IMR-90 (cell line): ENCODE measurements at regions not wholly inside any gene's neighbourhood (a gene's known extent, or its start where the extent isn't known, plus 50 kb on each side); places are given as distances from the start of the nearest gene placed in this dataset.

Source experiments
- ATAC-seq: fragments of 200-7000 bp; cut with Tn5 transposase; 2 replicates; pipeline ENCODE4 v1.9.1; 2020; ENCODE audit warnings: low read depth, mild to moderate bottlenecking, moderate library complexity
- BruUV-seq: library from RNA; stranded (reverse); fragments of 400-500 nt; replicated peaks from 2 replicates; lab custom pipeline; 2021; lab: Mats Ljungman, UMichigan
- CTCF ChIA-PET: fragments of 300-600 bp; formaldehyde crosslinking; extraction: SDS; loops from one replicate; lab custom pipeline; 2021; ENCODE audit warnings: antibody characterized with exemption; lab: Yijun Ruan, JAX
- POLR2A ChIA-PET: fragments of 300-600 bp; sonication (Branson Sonifier 250); formaldehyde crosslinking; loops from one replicate; lab custom pipeline; 2022; ENCODE audit warnings: antibody characterized with exemption; ENCODE audit not compliant: unreplicated experiment; lab: Charles Lee
- DNase-seq: peaks from one replicate; pipeline ENCODE4 v3.0.0; 2013
- H2AFZ ChIP-seq: replicated peaks from 2 replicates; pipeline ENCODE3; 2013; ENCODE audit warnings: low read length, mild to moderate bottlenecking; ENCODE audit not compliant: poor library complexity
- H2AK5ac ChIP-seq: 2 replicates; pipeline ENCODE4 v1.6.1; 2013; ENCODE audit warnings: low read depth, low read length, inconsistent platforms
- H2AK9ac ChIP-seq: replicated peaks from 2 replicates; pipeline ENCODE3; 2013; ENCODE audit warnings: mild to moderate bottlenecking, low read depth, low read length, moderate library complexity; ENCODE audit not compliant: poor library complexity
- H2BK120ac ChIP-seq: 2 replicates; pipeline ENCODE4 v1.6.1; 2013; ENCODE audit warnings: low read depth, low read length, inconsistent platforms
- H2BK15ac ChIP-seq: 3 replicates; pipeline ENCODE4 v1.6.1; 2013; ENCODE audit warnings: low read depth, low read length, inconsistent platforms
- H2BK20ac ChIP-seq: 2 replicates; pipeline ENCODE4 v1.6.1; 2013; ENCODE audit warnings: low read depth, mild to moderate bottlenecking, inconsistent platforms, low read length, moderate library complexity
- H2BK5ac ChIP-seq: 2 replicates; pipeline ENCODE4 v1.6.1; 2013; ENCODE audit warnings: mild to moderate bottlenecking, low read depth, low read length, inconsistent platforms; ENCODE audit not compliant: poor library complexity, severe bottlenecking
- H3K14ac ChIP-seq: replicated peaks from 2 replicates; pipeline ENCODE4 v1.6.1; 2013; ENCODE audit warnings: low read depth, low read length, inconsistent platforms
- H3K18ac ChIP-seq: 2 replicates; pipeline ENCODE4 v1.6.1; 2013; ENCODE audit warnings: low read depth, low read length, control low read depth
- H3K23ac ChIP-seq: 2 replicates; pipeline ENCODE4 v1.6.1; 2013; ENCODE audit warnings: low read depth, low read length, inconsistent platforms
- H3K27ac ChIP-seq: 2 replicates; pipeline ENCODE4 v1.5.1; 2013; ENCODE audit warnings: mild to moderate bottlenecking, control low read depth, low read length; ENCODE audit not compliant: insufficient read depth
- H3K27me3 ChIP-seq: 2 replicates; pipeline ENCODE4 v1.6.1; 2013; ENCODE audit warnings: low read length; ENCODE audit not compliant: control insufficient read depth, insufficient read depth
- H3K36me3 ChIP-seq: 2 replicates; pipeline ENCODE4 v1.6.1; 2013; ENCODE audit warnings: low read length, mixed read lengths; ENCODE audit not compliant: control insufficient read depth, insufficient read depth
- H3K4ac ChIP-seq: 2 replicates; pipeline ENCODE4 v1.6.1; 2013; ENCODE audit warnings: low read depth, low read length, inconsistent platforms
- H3K4me1 ChIP-seq: 2 replicates; pipeline ENCODE4 v1.6.1; 2013; ENCODE audit warnings: low read length, mixed read lengths; ENCODE audit not compliant: control insufficient read depth, insufficient read depth
- H3K4me2 ChIP-seq: 2 replicates; pipeline ENCODE4 v1.6.1; 2013; ENCODE audit warnings: low read depth, mild to moderate bottlenecking, control low read depth, low read length, moderate library complexity
- H3K4me3 ChIP-seq: 2 replicates; pipeline ENCODE4 v1.5.1; 2013; ENCODE audit warnings: low read depth, mild to moderate bottlenecking, control low read depth, low read length, moderate library complexity; ENCODE audit not compliant: insufficient read depth
- H3K56ac ChIP-seq: 2 replicates; pipeline ENCODE4 v1.6.1; 2013; ENCODE audit warnings: low read length, inconsistent platforms; ENCODE audit not compliant: insufficient read depth; ENCODE audit errors: extremely low read depth
- H3K79me1 ChIP-seq, 2 experiments: 2 replicates each; pipeline ENCODE4 v1.6.1; 2013; ENCODE audit warnings: low read length in 2 of 2, inconsistent platforms in 1 of 2, low read depth in 1 of 2
- H3K9ac ChIP-seq: 2 replicates; pipeline ENCODE4 v1.6.1; 2013; ENCODE audit warnings: low read depth, low read length, control low read depth
- H3K9me1 ChIP-seq: 2 replicates; pipeline ENCODE4 v1.6.1; 2013; ENCODE audit warnings: low read length, inconsistent platforms; ENCODE audit not compliant: insufficient read depth
- H3K9me3 ChIP-seq: 2 replicates; pipeline ENCODE4 v1.6.1; 2013; ENCODE audit warnings: low read length; ENCODE audit not compliant: control insufficient read depth, insufficient read depth
- H4K20me1 ChIP-seq: 2 replicates; pipeline ENCODE4 v1.6.1; 2013; ENCODE audit warnings: low read length, inconsistent platforms; ENCODE audit not compliant: insufficient read depth
- H4K5ac ChIP-seq: 2 replicates; pipeline ENCODE4 v1.6.1; 2013; ENCODE audit warnings: mild to moderate bottlenecking, low read depth, low read length, control low read depth
- H4K8ac ChIP-seq, 2 experiments: 2 replicates each; pipeline ENCODE4 v1.6.1; 2013; ENCODE audit warnings: low read depth in 2 of 2, low read length in 2 of 2, control low read depth in 1 of 2, inconsistent platforms in 1 of 2
- H4K91ac ChIP-seq: 2 replicates; pipeline ENCODE4 v1.6.1; 2013; ENCODE audit warnings: low read depth, low read length, inconsistent platforms; ENCODE audit not compliant: insufficient read depth
- MXI1 ChIP-seq: IDR thresholded peaks from 2 replicates; pipeline ENCODE4 v1.6.1; 2012; ENCODE audit warnings: low read depth, mild to moderate bottlenecking, low read length, moderate library complexity, borderline replicate concordance
- NFE2L2 ChIP-seq: fragments of 150-350 bp; IDR thresholded peaks from 2 replicates; pipeline ENCODE4 v1.6.1; 2016; ENCODE audit warnings: low read depth, mild to moderate bottlenecking, low read length
- RCOR1 ChIP-seq: IDR thresholded peaks from 2 replicates; pipeline ENCODE4 v1.6.1; 2012; ENCODE audit warnings: mild to moderate bottlenecking, low read length, improper control_type of control experiment; ENCODE audit not compliant: insufficient replicate concordance
- SMC3 ChIP-seq: fragments of 150-350 bp; IDR thresholded peaks from 2 replicates; pipeline ENCODE4 v1.6.1; 2016; ENCODE audit warnings: low read depth, mild to moderate bottlenecking, antibody characterized with exemption, low read length, moderate library complexity
- dilution Hi-C: fragments of 300-500 bp; cut with HindIII; formaldehyde crosslinking; loops from one replicate; pipeline ENCODE4 v1.14.3; 2018; ENCODE audit warnings: low sequenced_read_pairs; ENCODE audit not compliant: unreplicated experiment
- in situ Hi-C: fragments of 300-500 bp; cut with MboI; formaldehyde crosslinking; loops from 3 replicates; pipeline ENCODE4 v1.14.3; 2019; ENCODE audit warnings: low sequenced_read_pairs, inconsistent platforms, mixed read lengths
- intact Hi-C: fragments of 100-400 bp; cut with micrococcal nuclease; formaldehyde crosslinking; loops from 2 replicates; pipeline ENCODE4 v1.10.0; 2022

GRCh38 chr4:58669783-58670182 lies 1559.6 kb upstream of the IGFBP7 start:
- DNase-seq (no peak), ATAC-seq (no peak)
- Histone ChIP-seq H3K9me3 (0 out of 2 replicates have a peak, but pooled peaks cover 3% of the 10 kb centered on the region), H2AFZ (no peak overlapping the region), H2BK5ac (no peak overlapping the region), H3K27me3 (no peaks in the 10 kb centered on the region), H3K23ac (no peak overlapping the region), H3K4me1 (no peaks in the 10 kb centered on the region), H4K5ac (no peak overlapping the region), H3K79me1 (no peaks in the 10 kb centered on the region), H3K56ac (no peak overlapping the region), H2AK5ac (no peak overlapping the region), H3K4me3 (no peak overlapping the region), H3K4me2 (no peak overlapping the region), H3K9ac (no peak overlapping the region), H3K9me1 (no peaks in the 10 kb centered on the region), H4K20me1 (no peaks in the 10 kb centered on the region), H3K36me3 (no peaks in the 10 kb centered on the region), H2BK120ac (no peak overlapping the region), H2BK15ac (no peak overlapping the region), H4K8ac (no peak overlapping the region), H2AK9ac (no peak overlapping the region), H3K14ac (no peak overlapping the region), H3K27ac (no peak overlapping the region), H4K91ac (no peak overlapping the region), H2BK20ac (no peak overlapping the region), H3K4ac (no peak overlapping the region), H3K18ac (no peak overlapping the region)
- intact Hi-C loops (no loop called here), dilution Hi-C loops (no loop called here), in situ Hi-C loops (no loop called here)
- CTCF ChIA-PET: interaction anchor here (0.9 kb wide), 1 partner anchor 288 kb away, joined by 3 read pairs; no protein-coding TSS in a partner anchor
- TF ChIP-seq NFE2L2 (no peak), MXI1 (no peak), SMC3 (no peak), RCOR1 (no peak)
- BruUV-seq: no TSS peak
- POLR2A ChIA-PET: no interaction called here
